HepG2 (cell line): ENCODE measurements at regions not wholly inside any gene's neighbourhood (a gene's known extent, or its start where the extent isn't known, plus 50 kb on each side); places are given as distances from the start of the nearest gene placed in this dataset.

Source experiments
- ATAC-seq: fragments of 200-7000 bp; cut with Tn5 transposase; 3 replicates; pipeline ENCODE4 v1.9.1; 2020; ENCODE audit warnings: mild to moderate bottlenecking, moderate library complexity
- BruUV-seq: library from RNA; stranded (reverse); fragments of 400-500 nt; replicated peaks from 2 replicates; lab custom pipeline; 2021; lab: Mats Ljungman, UMichigan
- CTCF ChIA-PET: fragments of 300-600 bp; formaldehyde crosslinking; extraction: SDS; loops from one replicate; lab custom pipeline; 2021; ENCODE audit warnings: low total read pairs, inconsistent platforms, low intra/inter-chr PET ratio; lab: Yijun Ruan, JAX
- POLR2A ChIA-PET: fragments of 350-600 bp; sonication (Branson Sonifier 250); formaldehyde crosslinking; loops from one replicate; lab custom pipeline; 2020; ENCODE audit warnings: antibody characterized with exemption, inconsistent platforms; lab: Yijun Ruan, JAX
- DNase-seq: peaks from one replicate; pipeline ENCODE4 v3.0.0-alpha.2; 2015; ENCODE audit warnings: low spot score
- FAIRE-seq: peaks from 3 replicates; lab custom pipeline; 2011; peaks lifted over from hg19 to GRCh38; lab: Jason Lieb, UNC
- H2AFZ ChIP-seq: one replicate; pipeline ENCODE4 v1.6.1; 2011; ENCODE audit warnings: low read length, inconsistent platforms
- H3K27ac ChIP-seq: fragments of 300-600 bp; 3 replicates; pipeline ENCODE4 v1.8.0; 2011; ENCODE audit warnings: mixed run types, mild to moderate bottlenecking, mixed read lengths, low read length, inconsistent platforms; ENCODE audit not compliant: insufficient read depth; ENCODE audit errors: extremely low read length
- H3K27me3 ChIP-seq, 2 experiments: fragments of 200-600 bp in 1 of 2; 2 replicates in 1 of 2; 3 replicates in 1 of 2; pipeline versions ENCODE4 v1.6.0 to v1.8.0; 2011; ENCODE audit warnings: low read length in 2 of 2, mild to moderate bottlenecking in 2 of 2, moderate library complexity in 2 of 2, inconsistent platforms in 1 of 2; ENCODE audit not compliant: insufficient read depth in 2 of 2, control insufficient read depth in 1 of 2
- H3K36me3 ChIP-seq, 2 experiments: fragments of 200-600 bp in 1 of 2; replicated peaks in 1 of 2; 2 replicates in 1 of 2; 3 replicates in 1 of 2; pipeline versions ENCODE4 v1.5.1 to v1.8.0; 2011; ENCODE audit warnings: low read length in 2 of 2, inconsistent platforms in 1 of 2; ENCODE audit not compliant: insufficient read depth in 2 of 2, control insufficient read depth in 1 of 2
- H3K4me1 ChIP-seq: 2 replicates; pipeline ENCODE4 v1.5.1; 2012; ENCODE audit warnings: low read length, inconsistent platforms; ENCODE audit not compliant: insufficient read depth
- H3K4me2 ChIP-seq: 2 replicates; pipeline ENCODE4 v1.6.0; 2011; ENCODE audit warnings: low read depth, low read length, inconsistent platforms
- H3K4me3 ChIP-seq, 3 experiments: fragments of 200-600 bp in 1 of 3; sonication (generic), shearing (Covaris generic) in 1 of 3; replicated peaks in 1 of 3; 2 replicates each; pipeline ENCODE4 v1.5.1; 2011 to 2016; ENCODE audit warnings: low read length in 3 of 3, inconsistent platforms in 2 of 3, low read depth in 2 of 3, mild to moderate bottlenecking in 2 of 3, control low read depth in 1 of 3, mixed read lengths in 1 of 3; ENCODE audit not compliant: insufficient read depth in 1 of 3
- H3K79me2 ChIP-seq: one replicate; pipeline ENCODE4 v1.6.1; 2011; ENCODE audit warnings: low read length, inconsistent platforms; ENCODE audit not compliant: insufficient read depth
- H3K9ac ChIP-seq: 2 replicates; pipeline ENCODE4 v1.6.0; 2011; ENCODE audit warnings: mild to moderate bottlenecking, low read depth, low read length, inconsistent platforms; ENCODE audit not compliant: insufficient read depth
- H3K9me3 ChIP-seq: 2 replicates; pipeline ENCODE4 v1.5.1; 2012; ENCODE audit warnings: mild to moderate bottlenecking, low read length
- H4K20me1 ChIP-seq: 2 replicates; pipeline ENCODE4 v1.6.0; 2011; ENCODE audit warnings: inconsistent platforms, mild to moderate bottlenecking, low read length, moderate library complexity; ENCODE audit not compliant: insufficient read depth
- KLF13 ChIP-seq: sonication (generic); formaldehyde crosslinking; IDR thresholded peaks from 2 replicates; pipeline ENCODE4 v1.4.0; 2020; ENCODE audit warnings: mild to moderate bottlenecking, missing genetic modification reagents
- NFYB ChIP-seq: sonication (generic); formaldehyde crosslinking; IDR thresholded peaks from 2 replicates; pipeline ENCODE4 v1.4.0; 2020; ENCODE audit warnings: missing genetic modification reagents
- PAX8 ChIP-seq: sonication (generic); formaldehyde crosslinking; IDR thresholded peaks from 2 replicates; pipeline ENCODE4 v1.8.0; 2022; ENCODE audit warnings: mild to moderate bottlenecking, missing genetic modification reagents, borderline replicate concordance
- RORA ChIP-seq: sonication (generic); formaldehyde crosslinking; IDR thresholded peaks from 2 replicates; pipeline ENCODE4 v1.5.0; 2020; ENCODE audit warnings: mild to moderate bottlenecking, missing genetic modification reagents, moderate library complexity
- ZFAT ChIP-seq: sonication (generic); formaldehyde crosslinking; conservative IDR thresholded peaks from 2 replicates; pipeline ENCODE4 v1.8.1; 2023; ENCODE audit warnings: missing genetic modification reagents, inconsistent platforms
- ZNF17 ChIP-seq: sonication (generic); formaldehyde crosslinking; IDR thresholded peaks from 2 replicates; pipeline ENCODE4 v1.5.0; 2020; ENCODE audit warnings: mild to moderate bottlenecking, missing genetic modification reagents
- ZNF670 ChIP-seq: sonication (generic); formaldehyde crosslinking; IDR thresholded peaks from 2 replicates; pipeline ENCODE4 v1.8.0; 2022; ENCODE audit warnings: mild to moderate bottlenecking, missing genetic modification reagents, borderline replicate concordance
- ZNF75D ChIP-seq: sonication (generic); formaldehyde crosslinking; IDR thresholded peaks from 2 replicates; pipeline ENCODE4 v1.8.1; 2023; ENCODE audit warnings: missing genetic modification reagents, mild to moderate bottlenecking, borderline replicate concordance
- WGBS: methylation state at CpG from one replicate; pipeline ENCODE4 v1.1.6; 2017; ENCODE audit warnings: low lambda C conversion rate; 5-methylcytosine and 5-hydroxymethylcytosine counted together
- in situ Hi-C: cut with HindIII; loops from 2 replicates; pipeline ENCODE4 v1.10.0; 2017; ENCODE audit warnings: low pct_unique_long_range_greater_than_20kb; ENCODE audit not compliant: extremely low pct_ligation_motif_present
- intact Hi-C: fragments of 100-400 bp; cut with micrococcal nuclease; formaldehyde crosslinking; loops from one replicate; pipeline ENCODE4 v1.10.0; 2022; ENCODE audit not compliant: unreplicated experiment
- TF ChIP-seq, protein P1 (sequence below): IDR thresholded peaks from 2 replicates; pipeline ENCODE4 v1.6.1; 2016; ENCODE audit warnings: missing genetic modification reagents, missing compliant biosample characterization

DNA sequence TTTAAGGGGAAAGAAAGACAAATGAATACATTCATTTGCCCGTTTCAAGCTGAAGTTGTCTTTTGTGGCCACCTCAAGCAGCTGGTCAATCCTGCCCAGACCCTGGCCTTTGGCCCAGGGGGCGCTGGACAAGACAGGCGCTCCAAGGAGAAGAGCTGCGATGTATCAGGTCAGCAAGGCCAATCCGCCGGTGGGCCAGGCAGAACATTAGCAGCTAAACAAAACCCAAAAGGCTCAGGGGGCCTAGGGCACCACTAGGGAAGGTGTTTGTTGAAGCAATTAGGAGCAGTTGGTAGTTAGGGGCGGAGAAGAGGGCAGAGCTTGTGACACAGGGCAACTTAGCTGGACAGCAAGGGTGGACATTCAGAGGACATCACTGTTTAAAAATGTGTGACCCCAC is 60.8 kb upstream of the TMEM33 start:
- Histone ChIP-seq H3K4me1 (no peaks in the 10 kb centered on the region), H3K36me3 (no peaks in the 10 kb centered on the region), H3K27me3 (peaks cover 0 to 31% of the 10 kb centered on the region in 2 experiments; a peak in 4 of 5 replicates), H3K27ac (no peak overlapping the region), H3K4me3 (no peak overlapping the region), H4K20me1 (no peaks in the 10 kb centered on the region)
- intact Hi-C loops = no loop called here
- ChIA-PET POLR2A (no interaction called here), CTCF (no interaction called here)
- FAIRE-seq (no peak), ATAC-seq (no peak), DNase-seq (no peak)
- TF ChIP-seq, protein P1, sequence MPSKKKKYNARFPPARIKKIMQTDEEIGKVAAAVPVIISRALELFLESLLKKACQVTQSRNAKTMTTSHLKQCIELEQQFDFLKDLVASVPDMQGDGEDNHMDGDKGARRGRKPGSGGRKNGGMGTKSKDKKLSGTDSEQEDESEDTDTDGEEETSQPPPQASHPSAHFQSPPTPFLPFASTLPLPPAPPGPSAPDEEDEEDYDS = no peak
- TF ChIP-seq ZFAT (CRISPR knock-in tag) = no peak
- TF ChIP-seq ZNF75D (CRISPR knock-in tag) = no peak
- no peak for TF ChIP-seq PAX8 (CRISPR knock-in tag)
- no peak for TF ChIP-seq ZNF17
- TF ChIP-seq RORA (CRISPR knock-in tag) = no peak
- TF ChIP-seq ZNF670 (CRISPR knock-in tag) = no peak
- TF ChIP-seq, all 625 proteins: peak for 0
- no peak overlapping the region for H2AFZ ChIP-seq
- in situ Hi-C loops = no loop called here
- BruUV-seq = no TSS peak
- H3K9me3 ChIP-seq = no peaks in the 10 kb centered on the region
- 34% methylated on average over 7 of the region's 7 CpGs for WGBS
- H3K79me2 ChIP-seq = no peaks in the 10 kb centered on the region
- H3K4me2 ChIP-seq = no peak overlapping the region
- H3K9ac ChIP-seq = no peak overlapping the region

DNA sequence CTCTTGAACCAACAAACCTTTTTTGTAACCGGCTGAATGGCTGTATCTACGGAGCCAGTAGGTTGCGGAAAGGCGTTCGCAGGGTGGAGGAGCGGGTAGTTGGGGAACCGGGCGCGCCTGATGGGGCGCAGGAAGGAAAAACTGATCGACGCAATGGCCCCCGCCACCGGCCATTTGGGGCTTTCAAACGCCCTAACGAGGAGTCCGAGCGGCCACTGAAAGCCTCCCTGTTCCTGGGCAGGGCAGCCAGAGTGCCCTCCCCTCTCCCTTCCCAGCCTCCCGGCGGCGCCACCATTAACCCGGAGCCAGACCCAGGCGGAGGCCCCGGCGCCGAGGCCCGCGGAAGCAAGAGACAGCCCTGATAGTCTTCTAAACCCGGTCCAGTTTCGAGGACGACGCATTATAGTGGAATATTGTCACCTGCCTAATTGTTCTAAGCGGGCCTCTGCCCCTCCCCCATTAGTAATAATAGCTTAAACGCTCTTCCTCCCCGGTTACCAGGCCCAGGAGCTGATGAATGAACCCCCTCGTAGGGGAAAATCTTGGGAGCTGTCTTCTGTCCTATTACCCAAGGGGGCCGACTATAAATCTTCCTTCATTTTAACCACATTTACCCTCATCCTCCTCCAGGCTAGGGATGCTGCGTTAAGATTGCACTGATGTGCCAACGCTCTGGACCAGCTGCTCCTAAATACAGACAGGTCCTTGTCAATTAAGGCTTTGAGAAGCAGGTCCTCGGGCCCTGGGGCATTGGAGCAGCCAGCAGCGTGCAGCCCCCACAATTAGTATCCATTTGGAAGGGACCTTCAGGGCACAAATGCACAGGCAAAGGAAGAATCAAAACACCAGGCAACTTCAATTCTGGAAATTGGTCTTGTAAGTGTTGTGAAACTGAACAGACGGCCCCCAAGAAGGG is 61.6 kb upstream of the TMEM33 start:
- no peak overlapping the region for H3K9ac ChIP-seq
- no peak overlapping the region for H3K4me3 ChIP-seq
- no peaks in the 10 kb centered on the region for H3K79me2 ChIP-seq
- POLR2A ChIA-PET = no interaction called here
- intact Hi-C loops (no loop called here), in situ Hi-C loops (no loop called here)
- CTCF ChIA-PET = no interaction called here
- ATAC-seq = no peak
- H3K9me3 ChIP-seq = no peaks in the 10 kb centered on the region
- BruUV-seq = no TSS peak
- no peak overlapping the region; the same call in 1 of the 2 replicates for H3K4me2 ChIP-seq
- no peak overlapping the region for H2AFZ ChIP-seq
- no peak for DNase-seq
- no peaks in the 10 kb centered on the region for H4K20me1 ChIP-seq
- FAIRE-seq = no peak
- H3K27ac ChIP-seq = no peak overlapping the region
- WGBS = 49% methylated on average over 27 of the region's 42 CpGs
- no peaks in the 10 kb centered on the region for H3K4me1 ChIP-seq
- H3K36me3 ChIP-seq = no peaks in the 10 kb centered on the region
- peaks cover 0 to 31% of the 10 kb centered on the region in 2 experiments; a peak in 4 of 5 replicates for H3K27me3 ChIP-seq
- TF ChIP-seq KLF13 (CRISPR knock-in tag) (no peak), NFYB (CRISPR knock-in tag) (no peak)
